ENCODE measurements at regions not wholly inside any gene's neighbourhood (a gene's known extent, or its start where the extent isn't known, plus 50 kb on each side); places are given as distances from the start of the nearest gene placed in this dataset.
"Not testable (repeated sequence)": the region's sequence is repeated elsewhere in the genome, so short reads cannot be mapped to it uniquely, and the experiment has no call there.

DNA sequence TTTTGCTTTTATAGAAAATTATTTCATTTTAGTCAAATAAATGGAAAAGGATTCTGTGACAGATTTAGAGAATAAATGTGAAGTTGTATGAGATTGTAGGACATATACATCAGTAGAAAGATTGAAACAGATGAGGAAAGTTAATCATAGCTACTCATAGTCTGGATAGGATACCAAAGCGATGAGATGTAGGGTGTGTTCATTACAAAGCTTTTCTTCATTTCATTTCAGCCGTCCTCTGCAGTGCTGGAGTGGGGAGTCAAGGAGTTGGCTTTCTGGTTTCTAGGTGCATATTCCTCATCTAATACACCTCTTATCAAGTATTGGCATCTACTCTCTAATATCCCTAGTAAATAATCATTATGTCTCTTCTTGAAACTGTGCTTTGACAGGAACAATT, 149.5 kb upstream of the NEGR1 start:
- no peaks in the 10 kb centered on the region for H3K27me3 ChIP-seq (ENCODE audit: insufficient read depth, low read length)
- no peak overlapping the region for H2AK5ac ChIP-seq (ENCODE audit: low read length)
- no peak overlapping the region for H3K14ac ChIP-seq (ENCODE audit: low read length)
- no peak overlapping the region for H3K9ac ChIP-seq (ENCODE audit: low read length)
- H3K36me3 ChIP-seq (ENCODE audit: control insufficient read depth in 1 of 2, insufficient read depth in 2 of 2, low read length in 2 of 2) = no peaks in the 10 kb centered on the region
- no peaks in the 10 kb centered on the region for H3K79me1 ChIP-seq (ENCODE audit: low read length)
- H3K4me3 ChIP-seq (ENCODE audit: low read depth, low read length) = no peak overlapping the region
- no peak overlapping the region for H3K18ac ChIP-seq (ENCODE audit: low read length)
- no peak overlapping the region for H4K91ac ChIP-seq (ENCODE audit: low read depth, low read length)
- no peak overlapping the region for H4K12ac ChIP-seq (ENCODE audit: low read depth, low read length)
- no peak overlapping the region for H3K23ac ChIP-seq (ENCODE audit: low read length)
- no peaks in the 10 kb centered on the region for H3K9me3 ChIP-seq (ENCODE audit: insufficient read depth, low read depth, low read length)
- H3K27ac ChIP-seq (ENCODE audit: low read depth, low read length) = no peak overlapping the region
- WGBS (ENCODE audit: extremely low coverage, insufficient coverage, insufficient read length) = no CpG with 5 or more reads among the region's 2 CpGs
- H3K4ac ChIP-seq (ENCODE audit: low read depth, low read length) = no peak overlapping the region
- H4K8ac ChIP-seq (ENCODE audit: low read depth, low read length) = no peak overlapping the region
- no peak overlapping the region for H2BK120ac ChIP-seq (ENCODE audit: insufficient read depth, low read length, poor library complexity)
- H2AFZ ChIP-seq (ENCODE audit: insufficient read depth, low read length, poor library complexity) = no peak overlapping the region
- H3K4me1 ChIP-seq (ENCODE audit: control insufficient read depth in 1 of 2, insufficient read depth in 2 of 2, low read length in 2 of 2) = no peaks in the 10 kb centered on the region
- no peaks in the 10 kb centered on the region for H3K79me2 ChIP-seq (ENCODE audit: control insufficient read depth, insufficient read depth, low read length, poor library complexity)
- no peak overlapping the region for H3K4me2 ChIP-seq (ENCODE audit: low read length)
- no peak for DNase-seq
- H2BK5ac ChIP-seq (ENCODE audit: low read depth, low read length, poor library complexity) = no peak overlapping the region
- H2BK12ac ChIP-seq (ENCODE audit: low read length) = no peak overlapping the region

DNA sequence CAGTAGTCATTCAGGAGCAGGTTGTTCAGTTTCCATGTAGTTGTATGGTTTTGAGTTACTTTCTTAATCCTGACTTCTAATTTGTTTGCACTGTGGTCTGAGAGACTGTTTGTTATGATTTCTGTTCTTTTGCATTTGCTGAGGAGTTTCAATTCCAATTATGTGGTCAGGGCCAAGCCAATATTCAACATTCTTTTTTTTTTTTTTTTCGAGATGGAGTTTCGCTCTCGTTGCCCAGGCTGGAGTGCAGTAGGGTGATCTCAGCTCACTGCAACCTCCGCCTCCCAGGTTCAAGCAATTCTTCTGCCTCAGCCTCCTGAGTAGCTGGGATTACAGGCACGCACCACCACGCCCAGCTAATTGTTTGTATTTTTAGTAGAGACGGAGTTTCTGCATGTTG, 145.9 kb upstream of the NEGR1 start:
- not testable (repeated sequence) for H4K91ac ChIP-seq (ENCODE audit: low read depth, low read length); H3K4me2 ChIP-seq (ENCODE audit: low read length); H2BK12ac ChIP-seq (ENCODE audit: low read length); H3K27me3 ChIP-seq (ENCODE audit: insufficient read depth, low read length); H4K8ac ChIP-seq (ENCODE audit: low read depth, low read length); H2BK120ac ChIP-seq (ENCODE audit: insufficient read depth, low read length, poor library complexity); H3K14ac ChIP-seq (ENCODE audit: low read length); H3K9ac ChIP-seq (ENCODE audit: low read length); H2AK5ac ChIP-seq (ENCODE audit: low read length); H3K27ac ChIP-seq (ENCODE audit: low read depth, low read length); DNase-seq; H4K12ac ChIP-seq (ENCODE audit: low read depth, low read length); H3K36me3 ChIP-seq (ENCODE audit: control insufficient read depth in 1 of 2, insufficient read depth in 2 of 2, low read length in 2 of 2); H2BK5ac ChIP-seq (ENCODE audit: low read depth, low read length, poor library complexity); H3K4me3 ChIP-seq (ENCODE audit: low read depth, low read length); H3K9me3 ChIP-seq (ENCODE audit: insufficient read depth, low read depth, low read length); H3K79me2 ChIP-seq (ENCODE audit: control insufficient read depth, insufficient read depth, low read length, poor library complexity); H2AFZ ChIP-seq (ENCODE audit: insufficient read depth, low read length, poor library complexity); H3K79me1 ChIP-seq (ENCODE audit: low read length); H3K4ac ChIP-seq (ENCODE audit: low read depth, low read length); H3K18ac ChIP-seq (ENCODE audit: low read length); H3K4me1 ChIP-seq (ENCODE audit: control insufficient read depth in 1 of 2, insufficient read depth in 2 of 2, low read length in 2 of 2); H3K23ac ChIP-seq (ENCODE audit: low read length)
- no CpG with 5 or more reads among the region's 7 CpGs for WGBS (ENCODE audit: extremely low coverage, insufficient coverage, insufficient read length)

DNA sequence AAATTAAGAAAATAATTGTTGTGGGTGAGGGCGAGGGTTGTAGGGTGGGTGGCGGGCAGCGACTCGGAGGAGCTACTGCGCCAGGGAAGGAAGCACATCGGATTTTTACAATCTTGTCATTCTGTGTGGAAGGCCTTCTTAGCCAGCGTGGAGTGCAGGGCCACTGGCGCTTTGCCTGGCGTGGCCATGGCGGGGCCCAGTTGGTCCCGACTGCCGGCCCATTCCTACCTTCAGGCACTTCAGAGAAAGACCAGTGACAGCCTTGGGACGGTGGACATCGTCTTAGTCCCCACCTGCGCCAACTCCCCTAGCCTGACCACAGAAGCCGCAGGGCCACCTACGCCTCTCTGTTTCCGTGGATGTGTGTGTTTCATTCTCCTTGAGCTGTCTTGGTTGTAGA, 136.9 kb upstream of the NEGR1 start:
- Histone ChIP-seq H3K4me1 (ENCODE audit: control insufficient read depth in 1 of 2, insufficient read depth in 2 of 2, low read length in 2 of 2) (no peaks in the 10 kb centered on the region), H3K4ac (ENCODE audit: low read depth, low read length) (no peak overlapping the region), H3K18ac (ENCODE audit: low read length) (no peak overlapping the region), H3K9ac (ENCODE audit: low read length) (no peak overlapping the region), H3K27me3 (ENCODE audit: insufficient read depth, low read length) (no peaks in the 10 kb centered on the region), H3K23ac (ENCODE audit: low read length) (no peak overlapping the region), H3K9me3 (ENCODE audit: insufficient read depth, low read depth, low read length) (no peaks in the 10 kb centered on the region), H3K79me2 (ENCODE audit: control insufficient read depth, insufficient read depth, low read length, poor library complexity) (no peaks in the 10 kb centered on the region), H3K4me2 (ENCODE audit: low read length) (no peak overlapping the region), H2BK120ac (ENCODE audit: insufficient read depth, low read length, poor library complexity) (no peak overlapping the region), H4K12ac (ENCODE audit: low read depth, low read length) (no peak overlapping the region), H4K8ac (ENCODE audit: low read depth, low read length) (no peak overlapping the region), H2BK12ac (ENCODE audit: low read length) (no peak overlapping the region), H4K91ac (ENCODE audit: low read depth, low read length) (no peak overlapping the region), H3K27ac (ENCODE audit: low read depth, low read length) (no peak overlapping the region), H2BK5ac (ENCODE audit: low read depth, low read length, poor library complexity) (no peak overlapping the region), H3K4me3 (ENCODE audit: low read depth, low read length) (no peak overlapping the region), H2AK5ac (ENCODE audit: low read length) (no peak overlapping the region), H3K14ac (ENCODE audit: low read length) (no peak overlapping the region), H3K79me1 (ENCODE audit: low read length) (no peaks in the 10 kb centered on the region), H2AFZ (ENCODE audit: insufficient read depth, low read length, poor library complexity) (no peak overlapping the region), H3K36me3 (ENCODE audit: control insufficient read depth in 1 of 2, insufficient read depth in 2 of 2, low read length in 2 of 2) (no peaks in the 10 kb centered on the region)
- no peak for DNase-seq
- 100% methylated on average over 4 of the region's 18 CpGs for WGBS (ENCODE audit: extremely low coverage, insufficient coverage, insufficient read length)

DNA sequence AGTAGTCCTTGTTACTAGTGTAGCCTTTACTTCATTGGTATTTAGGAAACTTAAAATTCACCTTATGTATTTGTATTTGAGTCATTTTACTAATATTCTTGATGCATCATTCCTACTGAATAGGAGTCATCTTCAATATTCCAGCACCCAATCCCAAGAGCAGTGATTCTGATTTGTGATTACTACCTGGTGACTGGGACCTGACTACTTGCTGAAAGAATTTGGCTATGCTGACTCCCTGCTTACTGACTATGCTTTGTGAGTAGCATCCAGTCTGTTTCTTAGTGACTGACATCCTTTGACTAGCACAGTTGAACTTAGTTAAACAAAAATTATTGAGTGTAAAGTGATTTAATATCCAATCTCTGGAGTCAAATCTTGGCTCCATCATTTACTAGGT, 129.9 kb upstream of the NEGR1 start:
- H3K9ac ChIP-seq (ENCODE audit: low read length) = no peak overlapping the region
- no peak overlapping the region for H4K8ac ChIP-seq (ENCODE audit: low read depth, low read length)
- H4K12ac ChIP-seq (ENCODE audit: low read depth, low read length) = no peak overlapping the region
- H3K9me3 ChIP-seq (ENCODE audit: insufficient read depth, low read depth, low read length) = no peaks in the 10 kb centered on the region
- no peak overlapping the region for H3K4me2 ChIP-seq (ENCODE audit: low read length)
- H3K27me3 ChIP-seq (ENCODE audit: insufficient read depth, low read length) = no peaks in the 10 kb centered on the region
- no peak overlapping the region for H3K23ac ChIP-seq (ENCODE audit: low read length)
- H2AK5ac ChIP-seq (ENCODE audit: low read length) = no peak overlapping the region
- no peaks in the 10 kb centered on the region for H3K79me1 ChIP-seq (ENCODE audit: low read length)
- H3K36me3 ChIP-seq (ENCODE audit: control insufficient read depth in 1 of 2, insufficient read depth in 2 of 2, low read length in 2 of 2) = no peaks in the 10 kb centered on the region
- no peak for DNase-seq
- H2BK5ac ChIP-seq (ENCODE audit: low read depth, low read length, poor library complexity) = no peak overlapping the region
- H3K4me3 ChIP-seq (ENCODE audit: low read depth, low read length) = no peak overlapping the region
- H3K4ac ChIP-seq (ENCODE audit: low read depth, low read length) = no peak overlapping the region
- no peak overlapping the region for H3K27ac ChIP-seq (ENCODE audit: low read depth, low read length)
- H2BK120ac ChIP-seq (ENCODE audit: insufficient read depth, low read length, poor library complexity) = no peak overlapping the region
- H3K79me2 ChIP-seq (ENCODE audit: control insufficient read depth, insufficient read depth, low read length, poor library complexity) = no peaks in the 10 kb centered on the region
- no peak overlapping the region for H4K91ac ChIP-seq (ENCODE audit: low read depth, low read length)
- H2BK12ac ChIP-seq (ENCODE audit: low read length) = no peak overlapping the region
- no peak overlapping the region for H2AFZ ChIP-seq (ENCODE audit: insufficient read depth, low read length, poor library complexity)
- no peaks in the 10 kb centered on the region for H3K4me1 ChIP-seq (ENCODE audit: control insufficient read depth in 1 of 2, insufficient read depth in 2 of 2, low read length in 2 of 2)
- H3K14ac ChIP-seq (ENCODE audit: low read length) = no peak overlapping the region
- H3K18ac ChIP-seq (ENCODE audit: low read length) = no peak overlapping the region

DNA sequence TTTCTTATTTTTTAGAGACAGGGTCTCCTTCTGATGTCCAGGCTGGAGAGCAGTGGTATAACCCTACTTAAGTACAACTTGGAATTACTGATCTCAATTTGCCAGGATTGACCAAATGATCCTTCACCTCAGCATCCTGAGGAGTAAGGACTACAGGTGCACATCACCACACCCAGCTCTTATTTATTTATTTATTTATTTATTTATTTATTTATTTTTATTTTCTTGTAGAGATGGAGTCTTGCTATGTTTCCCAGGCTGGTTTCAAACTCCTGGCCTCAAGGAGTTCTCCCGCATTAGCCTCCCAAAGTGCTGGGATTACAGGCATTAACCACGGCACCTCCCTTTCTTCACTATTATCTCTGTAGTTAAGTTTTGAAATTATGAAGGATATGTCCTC, 117.5 kb upstream of the NEGR1 start:
- no peak overlapping the region for H2BK5ac ChIP-seq (ENCODE audit: low read depth, low read length, poor library complexity)
- no peak overlapping the region for H4K91ac ChIP-seq (ENCODE audit: low read depth, low read length)
- no peak overlapping the region for H4K12ac ChIP-seq (ENCODE audit: low read depth, low read length)
- H2AFZ ChIP-seq (ENCODE audit: insufficient read depth, low read length, poor library complexity) = no peak overlapping the region
- no CpG with 5 or more reads among the region's 2 CpGs for WGBS (ENCODE audit: extremely low coverage, insufficient coverage, insufficient read length)
- H3K4ac ChIP-seq (ENCODE audit: low read depth, low read length) = no peak overlapping the region
- H3K36me3 ChIP-seq (ENCODE audit: control insufficient read depth in 1 of 2, insufficient read depth in 2 of 2, low read length in 2 of 2) = no peaks in the 10 kb centered on the region
- no peak for DNase-seq
- no peaks in the 10 kb centered on the region for H3K9me3 ChIP-seq (ENCODE audit: insufficient read depth, low read depth, low read length)
- no peaks in the 10 kb centered on the region for H3K79me2 ChIP-seq (ENCODE audit: control insufficient read depth, insufficient read depth, low read length, poor library complexity)
- H3K4me3 ChIP-seq (ENCODE audit: low read depth, low read length) = no peak overlapping the region
- H3K23ac ChIP-seq (ENCODE audit: low read length) = no peak overlapping the region
- no peak overlapping the region for H2AK5ac ChIP-seq (ENCODE audit: low read length)
- H3K9ac ChIP-seq (ENCODE audit: low read length) = no peak overlapping the region
- no peak overlapping the region for H2BK12ac ChIP-seq (ENCODE audit: low read length)
- no peak overlapping the region for H2BK120ac ChIP-seq (ENCODE audit: insufficient read depth, low read length, poor library complexity)
- no peaks in the 10 kb centered on the region for H3K79me1 ChIP-seq (ENCODE audit: low read length)
- no peaks in the 10 kb centered on the region for H3K27me3 ChIP-seq (ENCODE audit: insufficient read depth, low read length)
- H3K18ac ChIP-seq (ENCODE audit: low read length) = no peak overlapping the region
- no peaks in the 10 kb centered on the region for H3K4me1 ChIP-seq (ENCODE audit: control insufficient read depth in 1 of 2, insufficient read depth in 2 of 2, low read length in 2 of 2)
- H3K4me2 ChIP-seq (ENCODE audit: low read length) = no peak overlapping the region
- no peak overlapping the region for H4K8ac ChIP-seq (ENCODE audit: low read depth, low read length)
- no peak overlapping the region for H3K27ac ChIP-seq (ENCODE audit: low read depth, low read length)
- no peak overlapping the region for H3K14ac ChIP-seq (ENCODE audit: low read length)
